WTC11 (cell line): ENCODE measurements at regions not wholly inside any gene's neighbourhood (a gene's known extent, or its start where the extent isn't known, plus 50 kb on each side); places are given as distances from the start of the nearest gene placed in this dataset.
"Not testable (repeated sequence)": the region's sequence is repeated elsewhere in the genome, so short reads cannot be mapped to it uniquely, and the experiment has no call there.

Source experiments
- ATAC-seq: fragments of 200-7000 bp; cut with Tn5 transposase; 2 replicates; pipeline ENCODE4 v1.10.0; 2021; ENCODE audit warnings: mild to moderate bottlenecking, moderate library complexity
- CTCF ChIA-PET: fragments of 300-600 bp; sonication (Branson Sonifier 250); formaldehyde crosslinking; loops from one replicate; lab custom pipeline; 2021; ENCODE audit warnings: antibody characterized with exemption; lab: Charles Lee
- POLR2A ChIA-PET: fragments of 350-600 bp; sonication (Branson Sonifier 250); formaldehyde crosslinking; loops from one replicate; lab custom pipeline; 2021; ENCODE audit warnings: antibody characterized with exemption; lab: Charles Lee
- DNase-seq: peaks from one replicate; pipeline ENCODE4 v3.0.0; 2021; ENCODE audit warnings: low spot score
- H3K27ac Mint-ChIP-seq: 2 replicates; pipeline ENCODE4 v1.8.0; 2021; ENCODE audit warnings: mixed read lengths
- H3K27me3 Mint-ChIP-seq: 2 replicates; pipeline ENCODE4 v1.8.0; 2021; ENCODE audit warnings: low read depth, mild to moderate bottlenecking, moderate library complexity, mixed read lengths
- H3K36me3 Mint-ChIP-seq: 2 replicates; pipeline ENCODE4 v1.8.0; 2021; ENCODE audit warnings: mixed read lengths
- H3K4me1 Mint-ChIP-seq: 2 replicates; pipeline ENCODE4 v1.8.0; 2022; ENCODE audit warnings: mixed read lengths
- H3K4me3 Mint-ChIP-seq: 2 replicates; pipeline ENCODE4 v1.8.0; 2021; ENCODE audit warnings: mild to moderate bottlenecking, moderate library complexity, mixed read lengths
- H3K9me3 Mint-ChIP-seq: 2 replicates; pipeline ENCODE4 v1.8.0; 2021; ENCODE audit warnings: mixed read lengths
- ATF2 ChIP-seq: sonication (generic); formaldehyde crosslinking; IDR thresholded peaks from 2 replicates; pipeline ENCODE4 v1.8.1; 2022; ENCODE audit warnings: low read depth, missing genetic modification reagents, borderline replicate concordance
- ATF6 ChIP-seq: sonication (generic); formaldehyde crosslinking; IDR thresholded peaks from 2 replicates; pipeline ENCODE4 v1.8.1; 2023; ENCODE audit warnings: mild to moderate bottlenecking, missing genetic modification reagents
- CBFB ChIP-seq: sonication (generic); formaldehyde crosslinking; IDR thresholded peaks from 2 replicates; pipeline ENCODE4 v1.8.1; 2022; ENCODE audit warnings: mild to moderate bottlenecking, low read depth, missing genetic modification reagents
- ELF4 ChIP-seq: sonication (generic); formaldehyde crosslinking; IDR thresholded peaks from 2 replicates; pipeline ENCODE4 v1.8.1; 2022; ENCODE audit warnings: low read depth, mild to moderate bottlenecking, moderate library complexity, missing genetic modification reagents
- ERG ChIP-seq: fragments of 250-450 bp; sonication (Bioruptor Pico); IDR thresholded peaks from 2 replicates; pipeline ENCODE4 v1.8.0; 2021; ENCODE audit warnings: mild to moderate bottlenecking
- ESRRA ChIP-seq: sonication (generic); formaldehyde crosslinking; IDR thresholded peaks from 2 replicates; pipeline ENCODE4 v1.8.1; 2022; ENCODE audit warnings: mild to moderate bottlenecking, missing genetic modification reagents, borderline replicate concordance
- ETV6 ChIP-seq: sonication (generic); formaldehyde crosslinking; IDR thresholded peaks from 2 replicates; pipeline ENCODE4 v1.8.1; 2022; ENCODE audit warnings: mild to moderate bottlenecking, missing genetic modification reagents
- FOXJ3 ChIP-seq: sonication (generic); formaldehyde crosslinking; IDR thresholded peaks from 2 replicates; pipeline ENCODE4 v1.9.0; 2021; ENCODE audit warnings: missing genetic modification reagents, mild to moderate bottlenecking, borderline replicate concordance
- MXD4 ChIP-seq: fragments of 250-450 bp; sonication (Bioruptor Pico); IDR thresholded peaks from 2 replicates; pipeline ENCODE4 v1.8.0; 2021; ENCODE audit warnings: mild to moderate bottlenecking, moderate library complexity, borderline replicate concordance
- MYBL2 ChIP-seq: sonication (generic); formaldehyde crosslinking; IDR thresholded peaks from 2 replicates; pipeline ENCODE4 v1.8.1; 2023; ENCODE audit warnings: mild to moderate bottlenecking, moderate library complexity, missing genetic modification reagents
- NR2C2 ChIP-seq: sonication (generic); formaldehyde crosslinking; IDR thresholded peaks from 2 replicates; pipeline ENCODE4 v1.8.0; 2022; ENCODE audit warnings: mild to moderate bottlenecking, missing genetic modification reagents
- ZBTB21 ChIP-seq: sonication (generic); formaldehyde crosslinking; IDR thresholded peaks from 2 replicates; pipeline ENCODE4 v1.8.1; 2023; ENCODE audit warnings: mild to moderate bottlenecking, missing genetic modification reagents, borderline replicate concordance
- ZNF138 ChIP-seq: sonication (generic); formaldehyde crosslinking; conservative IDR thresholded peaks from 2 replicates; pipeline ENCODE4 v1.8.1; 2022; ENCODE audit warnings: mild to moderate bottlenecking, moderate library complexity, missing genetic modification reagents
- ZNF219 ChIP-seq: sonication (generic); formaldehyde crosslinking; IDR thresholded peaks from 2 replicates; pipeline ENCODE4 v1.8.0; 2023; ENCODE audit warnings: missing genetic modification reagents, mild to moderate bottlenecking, borderline replicate concordance
- ZNF263 ChIP-seq: sonication (generic); formaldehyde crosslinking; IDR thresholded peaks from 2 replicates; pipeline ENCODE4 v1.8.1; 2022; ENCODE audit warnings: low read depth, mild to moderate bottlenecking, moderate library complexity, missing genetic modification reagents
- ZNF425 ChIP-seq: fragments of 250-450 bp; sonication (Bioruptor Pico); conservative IDR thresholded peaks from 2 replicates; pipeline ENCODE4 v1.9.0; 2021; ENCODE audit warnings: mild to moderate bottlenecking
- TF ChIP-seq, protein P1 (sequence below): fragments of 200-600 bp; IDR thresholded peaks from 2 replicates; pipeline ENCODE4 v1.8.0; 2022; ENCODE audit warnings: antibody characterized with exemption
- TF ChIP-seq, protein P2 (sequence below): sonication (generic); formaldehyde crosslinking; IDR thresholded peaks from 2 replicates; pipeline ENCODE4 v1.8.0; 2022; ENCODE audit warnings: missing genetic modification reagents

DNA sequence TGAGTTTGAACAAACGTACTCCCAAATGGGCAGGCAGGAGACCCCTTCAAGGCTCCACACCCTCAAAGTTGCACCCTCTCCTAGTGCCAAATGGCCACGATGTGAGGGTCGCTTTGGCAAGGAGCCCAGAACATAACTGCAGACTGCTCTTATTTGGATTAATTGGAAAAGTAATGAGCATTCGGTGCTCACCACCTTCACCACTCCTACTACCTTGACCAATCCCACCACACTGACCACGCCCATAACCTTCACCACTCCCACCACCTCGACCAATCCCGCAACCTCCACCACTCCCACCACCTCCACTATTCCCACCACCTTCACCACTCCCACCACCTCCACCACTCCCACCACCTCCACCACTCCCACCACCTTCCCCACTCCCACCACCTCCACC is 94.7 kb upstream of the PAX2 start (continued):
- no peak for TF ChIP-seq MYBL2 (CRISPR knock-in tag)
- TF ChIP-seq, all 79 proteins: peak for 0

DNA sequence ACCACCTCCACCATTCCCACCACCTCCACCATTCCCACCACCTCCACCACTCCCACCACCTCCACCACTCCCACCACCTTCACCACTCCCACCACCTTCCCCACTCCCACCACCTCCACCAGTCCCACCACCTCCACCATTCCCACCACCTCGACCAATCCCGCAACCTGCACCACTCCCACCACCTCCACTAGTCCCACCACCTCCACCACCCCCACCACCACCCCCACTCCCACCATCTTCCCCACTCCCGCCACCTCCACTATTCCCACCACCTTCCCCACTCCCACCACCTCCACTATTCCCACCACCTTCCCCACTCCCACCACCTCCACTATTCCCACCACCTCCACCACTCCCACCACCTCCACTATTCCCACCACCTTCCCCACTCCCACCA is 94.3 kb upstream of the PAX2 start:
- CTCF ChIA-PET, ATAC-seq, H3K27ac Mint-ChIP-seq, DNase-seq, POLR2A ChIA-PET, H3K36me3 Mint-ChIP-seq, H3K9me3 Mint-ChIP-seq, H3K4me3 Mint-ChIP-seq: not testable (repeated sequence)
- H3K4me1 Mint-ChIP-seq = peaks cover 28% of the 10 kb centered on the region
- peaks cover 53% of the 10 kb centered on the region for H3K27me3 Mint-ChIP-seq

DNA sequence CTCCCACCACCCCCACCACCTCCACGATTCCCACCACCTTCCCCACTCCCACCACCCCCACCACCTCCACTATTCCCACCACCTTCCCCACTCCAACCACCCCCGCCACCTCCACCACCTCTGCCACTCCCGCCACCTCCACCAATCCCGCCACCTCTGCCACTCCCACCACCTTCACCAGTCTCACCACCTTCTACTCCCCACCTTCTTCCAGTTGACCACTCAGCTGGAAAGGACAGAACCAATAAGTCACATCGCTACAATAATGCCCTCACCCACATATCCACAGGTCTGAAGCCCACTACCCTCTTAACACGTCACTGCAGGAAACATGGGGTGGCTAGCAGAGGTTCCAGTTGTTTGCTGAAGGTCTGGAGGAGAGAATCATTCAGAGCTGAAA is 93.5 kb upstream of the PAX2 start:
- no peak overlapping the region for H3K4me3 Mint-ChIP-seq
- ChIA-PET POLR2A (no interaction called here), CTCF (interaction anchor here (1.6 to 2.0 kb wide), 2 partner anchors 82 to 91 kb away, joined by 6 to 10 read pairs; no protein-coding TSS in a partner anchor)

More for the DNA sequence above, 93.5 kb upstream of the PAX2 start:
- ATAC-seq = no peak
- Mint-ChIP-seq H3K36me3 (no peaks in the 10 kb centered on the region), H3K9me3 (peaks cover 3% of the 10 kb centered on the region; the same call in 1 of the 2 replicates), H3K27me3 (peaks cover 53% of the 10 kb centered on the region)
- TF ChIP-seq ERG (no peak), ETV6 (CRISPR knock-in tag) (no peak), FOXJ3 (CRISPR knock-in tag) (no peak), ZNF425 (CRISPR knock-in tag) (no peak), ATF2 (no peak), MXD4 (CRISPR knock-in tag) (no peak), ELF4 (CRISPR knock-in tag) (no peak), CBFB (CRISPR knock-in tag) (no peak), ATF6 (CRISPR knock-in tag) (no peak), NR2C2 (no peak), ZNF219 (CRISPR knock-in tag) (no peak), ZNF138 (CRISPR knock-in tag) (no peak), ZNF263 (CRISPR knock-in tag) (no peak), ZBTB21 (CRISPR knock-in tag) (no peak), ESRRA (no peak)
- TF ChIP-seq, protein P1, sequence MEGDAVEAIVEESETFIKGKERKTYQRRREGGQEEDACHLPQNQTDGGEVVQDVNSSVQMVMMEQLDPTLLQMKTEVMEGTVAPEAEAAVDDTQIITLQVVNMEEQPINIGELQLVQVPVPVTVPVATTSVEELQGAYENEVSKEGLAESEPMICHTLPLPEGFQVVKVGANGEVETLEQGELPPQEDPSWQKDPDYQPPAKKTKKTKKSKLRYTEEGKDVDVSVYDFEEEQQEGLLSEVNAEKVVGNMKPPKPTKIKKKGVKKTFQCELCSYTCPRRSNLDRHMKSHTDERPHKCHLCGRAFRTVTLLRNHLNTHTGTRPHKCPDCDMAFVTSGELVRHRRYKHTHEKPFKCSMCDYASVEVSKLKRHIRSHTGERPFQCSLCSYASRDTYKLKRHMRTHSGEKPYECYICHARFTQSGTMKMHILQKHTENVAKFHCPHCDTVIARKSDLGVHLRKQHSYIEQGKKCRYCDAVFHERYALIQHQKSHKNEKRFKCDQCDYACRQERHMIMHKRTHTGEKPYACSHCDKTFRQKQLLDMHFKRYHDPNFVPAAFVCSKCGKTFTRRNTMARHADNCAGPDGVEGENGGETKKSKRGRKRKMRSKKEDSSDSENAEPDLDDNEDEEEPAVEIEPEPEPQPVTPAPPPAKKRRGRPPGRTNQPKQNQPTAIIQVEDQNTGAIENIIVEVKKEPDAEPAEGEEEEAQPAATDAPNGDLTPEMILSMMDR = no peak
- TF ChIP-seq, protein P2, sequence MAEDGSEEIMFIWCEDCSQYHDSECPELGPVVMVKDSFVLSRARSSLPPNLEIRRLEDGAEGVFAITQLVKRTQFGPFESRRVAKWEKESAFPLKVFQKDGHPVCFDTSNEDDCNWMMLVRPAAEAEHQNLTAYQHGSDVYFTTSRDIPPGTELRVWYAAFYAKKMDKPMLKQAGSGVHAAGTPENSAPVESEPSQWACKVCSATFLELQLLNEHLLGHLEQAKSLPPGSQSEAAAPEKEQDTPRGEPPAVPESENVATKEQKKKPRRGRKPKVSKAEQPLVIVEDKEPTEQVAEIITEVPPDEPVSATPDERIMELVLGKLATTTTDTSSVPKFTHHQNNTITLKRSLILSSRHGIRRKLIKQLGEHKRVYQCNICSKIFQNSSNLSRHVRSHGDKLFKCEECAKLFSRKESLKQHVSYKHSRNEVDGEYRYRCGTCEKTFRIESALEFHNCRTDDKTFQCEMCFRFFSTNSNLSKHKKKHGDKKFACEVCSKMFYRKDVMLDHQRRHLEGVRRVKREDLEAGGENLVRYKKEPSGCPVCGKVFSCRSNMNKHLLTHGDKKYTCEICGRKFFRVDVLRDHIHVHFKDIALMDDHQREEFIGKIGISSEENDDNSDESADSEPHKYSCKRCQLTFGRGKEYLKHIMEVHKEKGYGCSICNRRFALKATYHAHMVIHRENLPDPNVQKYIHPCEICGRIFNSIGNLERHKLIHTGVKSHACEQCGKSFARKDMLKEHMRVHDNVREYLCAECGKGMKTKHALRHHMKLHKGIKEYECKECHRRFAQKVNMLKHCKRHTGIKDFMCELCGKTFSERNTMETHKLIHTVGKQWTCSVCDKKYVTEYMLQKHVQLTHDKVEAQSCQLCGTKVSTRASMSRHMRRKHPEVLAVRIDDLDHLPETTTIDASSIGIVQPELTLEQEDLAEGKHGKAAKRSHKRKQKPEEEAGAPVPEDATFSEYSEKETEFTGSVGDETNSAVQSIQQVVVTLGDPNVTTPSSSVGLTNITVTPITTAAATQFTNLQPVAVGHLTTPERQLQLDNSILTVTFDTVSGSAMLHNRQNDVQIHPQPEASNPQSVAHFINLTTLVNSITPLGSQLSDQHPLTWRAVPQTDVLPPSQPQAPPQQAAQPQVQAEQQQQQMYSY (CRISPR knock-in tag) = no peak
- TF ChIP-seq, all 79 proteins: peak for 0
- Mint-ChIP-seq H3K27ac (no peak overlapping the region), H3K4me1 (peaks cover 22% of the 10 kb centered on the region)
- no peak for DNase-seq
